GM21723 (cell line): ENCODE measurements at regions not wholly inside any gene's neighbourhood (a gene's known extent, or its start where the extent isn't known, plus 50 kb on each side); places are given as distances from the start of the nearest gene placed in this dataset.
"Not testable (repeated sequence)": the region's sequence is repeated elsewhere in the genome, so short reads cannot be mapped to it uniquely, and the experiment has no call there.

Experiments
- ATAC-seq: cut with Tn5 transposase; IDR thresholded peaks from one replicate; pipeline ENCODE4 v1.9.1; 2021; ENCODE audit warnings: mild to moderate bottlenecking, moderate library complexity; ENCODE audit not compliant: unreplicated experiment

DNA sequence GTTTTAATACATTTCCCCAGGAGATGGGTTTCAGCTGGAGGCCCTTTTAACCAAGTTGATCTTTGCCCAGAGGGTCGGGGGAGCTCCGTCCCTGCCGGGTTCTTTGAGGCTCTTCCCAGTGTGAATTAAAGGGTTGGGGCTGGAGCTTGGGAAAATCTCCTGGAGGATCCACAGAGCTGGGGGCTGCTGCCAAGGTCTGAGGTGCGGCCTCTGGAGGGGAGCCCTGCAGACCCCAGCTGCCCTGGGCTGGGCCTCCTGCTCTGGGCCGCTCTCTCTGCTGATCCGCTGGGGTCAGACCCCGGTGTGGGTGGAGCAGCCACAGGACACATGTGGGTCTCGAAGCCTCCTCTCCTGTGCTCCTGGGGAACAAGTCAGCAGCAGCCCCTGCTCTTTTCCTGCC, 51.4 kb upstream of the SFSWAP start:
- not testable (repeated sequence) for ATAC-seq

DNA sequence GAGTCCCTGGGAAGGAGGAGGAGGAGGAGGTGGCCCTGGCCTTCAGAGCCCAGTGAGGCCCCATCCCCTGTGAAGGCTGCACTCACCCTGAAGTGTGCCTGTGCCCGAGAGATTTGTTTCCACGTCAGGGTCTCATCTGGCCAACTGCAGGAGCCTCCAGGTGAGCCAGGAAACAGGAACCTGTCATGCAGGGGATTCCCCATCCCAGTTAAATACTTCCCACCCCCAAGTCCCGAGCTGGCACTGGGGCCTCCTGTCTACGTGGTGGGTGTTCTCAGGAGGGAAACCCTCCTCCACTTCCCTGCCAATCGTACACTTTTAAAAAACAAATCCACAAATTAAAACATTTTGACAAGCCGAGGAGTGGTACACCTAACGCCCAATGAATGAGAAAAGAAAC, 50.9 kb upstream of the SFSWAP start:
- ATAC-seq: not testable (repeated sequence)

DNA sequence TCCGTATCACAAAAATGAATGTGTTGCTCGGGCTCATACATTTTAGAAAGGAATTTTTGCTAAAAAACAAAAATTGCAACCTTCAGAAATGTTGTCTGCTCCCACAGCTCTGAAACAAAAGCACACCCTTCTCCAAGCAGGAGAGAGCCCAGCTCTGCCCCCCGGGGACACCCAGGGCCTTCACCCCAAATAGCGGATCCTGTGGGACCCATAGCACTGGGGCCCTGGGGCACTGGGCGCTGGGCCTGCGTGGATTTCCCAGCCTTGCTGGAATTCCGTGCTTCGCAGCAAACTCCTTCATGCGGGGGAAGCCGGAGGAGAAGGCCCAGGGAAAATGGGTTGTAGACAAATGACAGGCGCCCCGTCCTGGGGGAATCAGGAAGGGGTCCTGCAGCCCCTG, 50.5 kb upstream of the SFSWAP start:
- not testable (repeated sequence) for ATAC-seq
